ENCODE measurements at regions not wholly inside any gene's neighbourhood (a gene's known extent, or its start where the extent isn't known, plus 50 kb on each side); places are given as distances from the start of the nearest gene placed in this dataset.

DNA sequence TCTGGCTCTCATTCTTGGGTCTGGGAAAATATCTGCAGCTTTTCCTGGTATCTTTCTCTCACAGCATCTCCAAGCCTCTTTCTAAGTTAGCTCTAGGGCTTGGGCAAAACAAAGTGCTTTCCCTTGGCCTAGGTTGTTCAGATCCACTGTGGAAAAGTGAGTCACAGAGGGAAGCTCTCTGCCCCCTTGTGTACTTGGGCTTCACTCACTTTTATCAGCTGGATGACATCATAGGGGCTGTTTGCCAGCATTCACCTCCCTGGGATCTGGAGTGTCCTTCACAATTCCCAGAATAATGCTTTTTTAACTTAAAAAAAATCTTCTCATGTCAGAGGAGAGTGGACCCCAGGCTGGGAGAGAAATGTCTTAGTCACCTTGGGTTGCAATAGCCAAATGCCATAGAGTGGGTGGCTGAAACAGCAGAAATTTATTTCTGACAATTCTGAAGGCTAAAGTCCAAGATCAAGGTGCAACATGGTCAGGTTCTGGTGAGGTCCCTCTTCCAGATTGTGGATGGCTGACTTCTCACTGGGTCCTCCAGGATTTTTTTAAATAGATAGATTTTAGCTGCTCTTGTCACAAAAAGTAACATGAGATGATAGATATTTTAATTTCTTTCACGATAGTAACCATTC is 247.8 kb downstream of the SH2D1A start:
- Histone ChIP-seq H3K27me3 (ENCODE audit: control insufficient read depth in 3 of 3, insufficient read depth in 3 of 3, low read depth in 1 of 3, low read length in 3 of 3) (no peaks in the 10 kb centered on the region), H2AFZ (ENCODE audit: low read length) (no peak overlapping the region), H4K91ac (ENCODE audit: low read depth, low read length, poor library complexity) (no peak overlapping the region), H3K18ac (ENCODE audit: low read length) (no peak overlapping the region), H3K36me3 (replicated peaks in 1 of 2; ENCODE audit: control insufficient read depth in 2 of 2, insufficient read depth in 2 of 2, low read length in 2 of 2) (no peaks in the 10 kb centered on the region), H3K9me3 (replicated peaks in 1 of 2; ENCODE audit: control insufficient read depth in 2 of 2, insufficient read depth in 1 of 2, low read depth in 1 of 2, low read length in 2 of 2) (no peaks in the 10 kb centered on the region), H3K4ac (ENCODE audit: low read length) (no peak overlapping the region), H3K79me1 (ENCODE audit: low read depth, low read length) (no peaks in the 10 kb centered on the region), H2AK5ac (ENCODE audit: low read depth, low read length) (no peak overlapping the region), H2BK15ac (ENCODE audit: low read length) (no peak overlapping the region), H3K23ac (ENCODE audit: low read depth, low read length, poor library complexity) (no peak overlapping the region), H3K4me1 (ENCODE audit: control insufficient read depth in 2 of 2, insufficient read depth in 1 of 2, low read depth in 1 of 2, low read length in 2 of 2) (no peaks in the 10 kb centered on the region), H3K14ac (ENCODE audit: low read length) (no peak overlapping the region), H2BK12ac (ENCODE audit: low read length) (no peak overlapping the region), H3K4me3 (ENCODE audit: low read length in 2 of 2) (no peak overlapping the region), H4K8ac (ENCODE audit: low read depth, low read length) (no peak overlapping the region), H3K9ac (ENCODE audit: low read depth, low read length, poor library complexity) (no peak overlapping the region), H3K27ac (replicated peaks; ENCODE audit: low read length) (no peak overlapping the region), H3K4me2 (ENCODE audit: insufficient read depth, low read length, poor library complexity, severe bottlenecking) (no peak overlapping the region), H2BK120ac (ENCODE audit: low read depth, low read length) (no peak overlapping the region), H2BK5ac (ENCODE audit: low read length) (no peak overlapping the region)
- no peak for DNase-seq (ENCODE audit: low spot score)
- WGBS, 2 donors (ENCODE audit: extremely low coverage in 2 of 2, insufficient read length in 2 of 2, insufficient replicate concordance in 1 of 2), result no CpG with 5 or more reads among the region's 1 CpG

DNA sequence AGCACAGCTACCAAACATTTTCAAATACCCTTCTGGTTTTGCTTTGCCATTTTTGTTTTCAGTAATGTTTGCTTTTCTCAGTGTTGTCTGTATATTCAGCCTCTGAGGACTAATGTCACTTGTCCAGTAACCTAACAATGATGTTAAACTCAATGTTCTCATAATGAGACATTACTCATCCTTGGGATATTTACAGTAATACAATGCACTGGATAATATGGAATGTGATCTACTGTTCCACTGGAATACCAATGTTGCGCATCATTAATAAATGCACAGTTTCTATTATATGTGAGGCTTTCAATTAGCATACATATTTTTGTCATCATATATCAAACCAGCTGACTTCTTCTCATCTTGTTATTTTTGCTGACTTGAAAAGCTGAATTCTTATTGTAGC is 259.1 kb downstream of the SH2D1A start:
- Histone ChIP-seq H3K9ac (ENCODE audit: low read depth, low read length, poor library complexity) (no peak overlapping the region), H2BK12ac (ENCODE audit: low read length) (no peak overlapping the region), H3K4me1 (ENCODE audit: control insufficient read depth in 2 of 2, insufficient read depth in 1 of 2, low read depth in 1 of 2, low read length in 2 of 2) (no peaks in the 10 kb centered on the region), H3K4ac (ENCODE audit: low read length) (no peak overlapping the region), H3K23ac (ENCODE audit: low read depth, low read length, poor library complexity) (no peak overlapping the region), H2AK5ac (ENCODE audit: low read depth, low read length) (no peak overlapping the region), H2BK5ac (ENCODE audit: low read length) (no peak overlapping the region), H3K14ac (ENCODE audit: low read length) (no peak overlapping the region), H3K4me3 (ENCODE audit: low read length in 2 of 2) (no peak overlapping the region), H3K27ac (replicated peaks; ENCODE audit: low read length) (no peak overlapping the region), H3K79me1 (ENCODE audit: low read depth, low read length) (no peaks in the 10 kb centered on the region), H3K27me3 (ENCODE audit: control insufficient read depth in 3 of 3, insufficient read depth in 3 of 3, low read depth in 1 of 3, low read length in 3 of 3) (no peaks in the 10 kb centered on the region), H4K8ac (ENCODE audit: low read depth, low read length) (no peak overlapping the region), H3K36me3 (replicated peaks in 1 of 2; ENCODE audit: control insufficient read depth in 2 of 2, insufficient read depth in 2 of 2, low read length in 2 of 2) (no peaks in the 10 kb centered on the region), H2BK15ac (ENCODE audit: low read length) (no peak overlapping the region), H3K18ac (ENCODE audit: low read length) (no peak overlapping the region), H3K4me2 (ENCODE audit: insufficient read depth, low read length, poor library complexity, severe bottlenecking) (no peak overlapping the region), H3K9me3 (replicated peaks in 1 of 2; ENCODE audit: control insufficient read depth in 2 of 2, insufficient read depth in 1 of 2, low read depth in 1 of 2, low read length in 2 of 2) (no peaks in the 10 kb centered on the region), H4K91ac (ENCODE audit: low read depth, low read length, poor library complexity) (no peak overlapping the region), H2BK120ac (ENCODE audit: low read depth, low read length) (no peak overlapping the region), H2AFZ (ENCODE audit: low read length) (no peak overlapping the region)
- no CpG with 5 or more reads among the region's 1 CpG for WGBS, 2 donors (ENCODE audit: extremely low coverage in 2 of 2, insufficient read length in 2 of 2, insufficient replicate concordance in 1 of 2)
- no peak for DNase-seq (ENCODE audit: low spot score)

DNA sequence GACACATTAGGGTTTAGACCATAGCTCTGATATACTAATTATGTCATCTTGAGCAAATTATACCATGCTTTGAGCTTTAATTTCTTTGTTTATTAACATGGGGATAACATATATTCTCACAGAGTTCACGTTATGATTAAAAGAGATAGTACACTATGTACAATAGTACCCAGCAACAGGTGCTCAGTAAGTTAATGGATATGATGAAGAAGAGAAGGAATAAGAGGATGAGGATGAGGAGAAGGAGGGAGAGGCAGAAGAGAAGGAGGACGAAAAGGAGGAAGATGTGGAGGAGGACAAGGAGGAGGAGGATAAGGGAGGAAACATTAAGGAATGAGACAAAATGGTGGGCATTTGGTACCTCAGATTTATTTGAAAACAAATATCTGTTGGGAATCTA is 260.4 kb downstream of the SH2D1A start:
- H3K4me3 ChIP-seq (ENCODE audit: low read length in 2 of 2), result no peak overlapping the region
- no peak overlapping the region for H2BK15ac ChIP-seq (ENCODE audit: low read length)
- no peak overlapping the region for H2BK5ac ChIP-seq (ENCODE audit: low read length)
- H3K4me1 ChIP-seq (ENCODE audit: control insufficient read depth in 2 of 2, insufficient read depth in 1 of 2, low read depth in 1 of 2, low read length in 2 of 2), result no peaks in the 10 kb centered on the region
- H3K36me3 ChIP-seq (replicated peaks in 1 of 2; ENCODE audit: control insufficient read depth in 2 of 2, insufficient read depth in 2 of 2, low read length in 2 of 2), result no peaks in the 10 kb centered on the region
- 100% methylated on average over 1 of the region's 2 CpGs; no CpG with 5 or more reads in 1 of the 2 donors for whole genome bisulfite sequencing, 2 donors (ENCODE audit: extremely low coverage in 2 of 2, insufficient read length in 2 of 2, insufficient replicate concordance in 1 of 2)
- no peak overlapping the region for H3K4me2 ChIP-seq (ENCODE audit: insufficient read depth, low read length, poor library complexity, severe bottlenecking)
- no peak overlapping the region for H2BK120ac ChIP-seq (ENCODE audit: low read depth, low read length)
- H3K27ac ChIP-seq (replicated peaks; ENCODE audit: low read length), result no peak overlapping the region
- H3K14ac ChIP-seq (ENCODE audit: low read length), result no peak overlapping the region
- H3K4ac ChIP-seq (ENCODE audit: low read length), result no peak overlapping the region
- H2AFZ ChIP-seq (ENCODE audit: low read length), result no peak overlapping the region
- H2AK5ac ChIP-seq (ENCODE audit: low read depth, low read length), result no peak overlapping the region
- no peak overlapping the region for H2BK12ac ChIP-seq (ENCODE audit: low read length)
- no peak overlapping the region for H4K8ac ChIP-seq (ENCODE audit: low read depth, low read length)
- no peaks in the 10 kb centered on the region for H3K79me1 ChIP-seq (ENCODE audit: low read depth, low read length)
- H3K18ac ChIP-seq (ENCODE audit: low read length), result no peak overlapping the region
- DNase-seq (ENCODE audit: low spot score), result no peak
- H3K27me3 ChIP-seq (ENCODE audit: control insufficient read depth in 3 of 3, insufficient read depth in 3 of 3, low read depth in 1 of 3, low read length in 3 of 3), result no peaks in the 10 kb centered on the region
- no peak overlapping the region for H4K91ac ChIP-seq (ENCODE audit: low read depth, low read length, poor library complexity)
- H3K23ac ChIP-seq (ENCODE audit: low read depth, low read length, poor library complexity), result no peak overlapping the region
- no peak overlapping the region for H3K9ac ChIP-seq (ENCODE audit: low read depth, low read length, poor library complexity)
- H3K9me3 ChIP-seq (replicated peaks in 1 of 2; ENCODE audit: control insufficient read depth in 2 of 2, insufficient read depth in 1 of 2, low read depth in 1 of 2, low read length in 2 of 2), result no peaks in the 10 kb centered on the region

DNA sequence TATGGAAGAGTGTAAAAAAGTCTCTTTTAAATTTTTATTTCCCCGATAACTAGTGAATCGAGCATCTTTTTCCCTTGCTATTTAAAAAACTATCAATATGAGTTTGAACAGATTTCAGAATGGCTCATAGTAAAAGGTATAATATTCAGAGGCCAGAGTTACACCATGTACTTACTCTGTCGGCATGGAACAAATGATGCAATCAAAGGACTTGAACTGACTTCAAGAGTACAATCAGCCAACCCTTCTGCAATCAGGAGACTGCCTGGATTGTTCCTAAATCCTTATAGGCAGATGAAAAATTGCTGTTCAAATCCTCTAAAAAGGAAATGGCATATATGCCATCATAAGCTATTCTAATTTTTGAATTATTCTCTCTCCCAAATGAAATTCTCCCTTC is 273.3 kb downstream of the SH2D1A start:
- Histone ChIP-seq H3K4me2 (ENCODE audit: insufficient read depth, low read length, poor library complexity, severe bottlenecking) (no peak overlapping the region), H4K91ac (ENCODE audit: low read depth, low read length, poor library complexity) (no peak overlapping the region), H3K18ac (ENCODE audit: low read length) (no peak overlapping the region), H3K36me3 (replicated peaks in 1 of 2; ENCODE audit: control insufficient read depth in 2 of 2, insufficient read depth in 2 of 2, low read length in 2 of 2) (no peaks in the 10 kb centered on the region), H3K9ac (ENCODE audit: low read depth, low read length, poor library complexity) (no peak overlapping the region), H3K23ac (ENCODE audit: low read depth, low read length, poor library complexity) (no peak overlapping the region), H4K8ac (ENCODE audit: low read depth, low read length) (no peak overlapping the region), H2BK5ac (ENCODE audit: low read length) (no peak overlapping the region), H2BK15ac (ENCODE audit: low read length) (no peak overlapping the region), H3K14ac (ENCODE audit: low read length) (no peak overlapping the region), H2BK12ac (ENCODE audit: low read length) (no peak overlapping the region), H2AFZ (ENCODE audit: low read length) (no peak overlapping the region), H2AK5ac (ENCODE audit: low read depth, low read length) (no peak overlapping the region), H3K27ac (replicated peaks; ENCODE audit: low read length) (no peak overlapping the region), H3K27me3 (ENCODE audit: control insufficient read depth in 3 of 3, insufficient read depth in 3 of 3, low read depth in 1 of 3, low read length in 3 of 3) (no peaks in the 10 kb centered on the region), H2BK120ac (ENCODE audit: low read depth, low read length) (no peak overlapping the region), H3K4me1 (ENCODE audit: control insufficient read depth in 2 of 2, insufficient read depth in 1 of 2, low read depth in 1 of 2, low read length in 2 of 2) (no peaks in the 10 kb centered on the region), H3K9me3 (replicated peaks in 1 of 2; ENCODE audit: control insufficient read depth in 2 of 2, insufficient read depth in 1 of 2, low read depth in 1 of 2, low read length in 2 of 2) (no peaks in the 10 kb centered on the region), H3K79me1 (ENCODE audit: low read depth, low read length) (no peaks in the 10 kb centered on the region), H3K4ac (ENCODE audit: low read length) (no peak overlapping the region), H3K4me3 (ENCODE audit: low read length in 2 of 2) (no peak overlapping the region)
- WGBS, 2 donors (ENCODE audit: extremely low coverage in 2 of 2, insufficient read length in 2 of 2, insufficient replicate concordance in 1 of 2), result no CpG with 5 or more reads among the region's 3 CpGs
- DNase-seq (ENCODE audit: low spot score), result no peak

Data from neuronal stem cell (in vitro differentiated cells).